ENCODE measurements at regions not wholly inside any gene's neighbourhood (a gene's known extent, or its start where the extent isn't known, plus 50 kb on each side); places are given as distances from the start of the nearest gene placed in this dataset.

- TF ChIP-seq, protein P1, sequence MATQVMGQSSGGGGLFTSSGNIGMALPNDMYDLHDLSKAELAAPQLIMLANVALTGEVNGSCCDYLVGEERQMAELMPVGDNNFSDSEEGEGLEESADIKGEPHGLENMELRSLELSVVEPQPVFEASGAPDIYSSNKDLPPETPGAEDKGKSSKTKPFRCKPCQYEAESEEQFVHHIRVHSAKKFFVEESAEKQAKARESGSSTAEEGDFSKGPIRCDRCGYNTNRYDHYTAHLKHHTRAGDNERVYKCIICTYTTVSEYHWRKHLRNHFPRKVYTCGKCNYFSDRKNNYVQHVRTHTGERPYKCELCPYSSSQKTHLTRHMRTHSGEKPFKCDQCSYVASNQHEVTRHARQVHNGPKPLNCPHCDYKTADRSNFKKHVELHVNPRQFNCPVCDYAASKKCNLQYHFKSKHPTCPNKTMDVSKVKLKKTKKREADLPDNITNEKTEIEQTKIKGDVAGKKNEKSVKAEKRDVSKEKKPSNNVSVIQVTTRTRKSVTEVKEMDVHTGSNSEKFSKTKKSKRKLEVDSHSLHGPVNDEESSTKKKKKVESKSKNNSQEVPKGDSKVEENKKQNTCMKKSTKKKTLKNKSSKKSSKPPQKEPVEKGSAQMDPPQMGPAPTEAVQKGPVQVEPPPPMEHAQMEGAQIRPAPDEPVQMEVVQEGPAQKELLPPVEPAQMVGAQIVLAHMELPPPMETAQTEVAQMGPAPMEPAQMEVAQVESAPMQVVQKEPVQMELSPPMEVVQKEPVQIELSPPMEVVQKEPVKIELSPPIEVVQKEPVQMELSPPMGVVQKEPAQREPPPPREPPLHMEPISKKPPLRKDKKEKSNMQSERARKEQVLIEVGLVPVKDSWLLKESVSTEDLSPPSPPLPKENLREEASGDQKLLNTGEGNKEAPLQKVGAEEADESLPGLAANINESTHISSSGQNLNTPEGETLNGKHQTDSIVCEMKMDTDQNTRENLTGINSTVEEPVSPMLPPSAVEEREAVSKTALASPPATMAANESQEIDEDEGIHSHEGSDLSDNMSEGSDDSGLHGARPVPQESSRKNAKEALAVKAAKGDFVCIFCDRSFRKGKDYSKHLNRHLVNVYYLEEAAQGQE (IDR thresholded peaks at IDR 0.05; ENCODE audit: insufficient read depth in 1 of 2, low read depth in 2 of 2, low read length in 2 of 2), result no peak
- TF ChIP-seq POLR2AphosphoS5 (IDR thresholded peaks at IDR 0.05; ENCODE audit: low read depth, low read length), result no peak
- TF ChIP-seq TAF1 (IDR thresholded peaks at IDR 0.05; ENCODE audit: borderline replicate concordance, insufficient read depth, low read length), result no peak
- no peak for TF ChIP-seq SIN3A (IDR thresholded peaks at IDR 0.05; ENCODE audit: borderline replicate concordance, insufficient read depth, low read length)
These were observed 74.9 kb downstream of the FAM43A start for GRCh38 chr3:194760494-194761137.

Data from PFSK-1 (cell line).